ENCODE measurements at regions not wholly inside any gene's neighbourhood (a gene's known extent, or its start where the extent isn't known, plus 50 kb on each side); places are given as distances from the start of the nearest gene placed in this dataset.

DNA sequence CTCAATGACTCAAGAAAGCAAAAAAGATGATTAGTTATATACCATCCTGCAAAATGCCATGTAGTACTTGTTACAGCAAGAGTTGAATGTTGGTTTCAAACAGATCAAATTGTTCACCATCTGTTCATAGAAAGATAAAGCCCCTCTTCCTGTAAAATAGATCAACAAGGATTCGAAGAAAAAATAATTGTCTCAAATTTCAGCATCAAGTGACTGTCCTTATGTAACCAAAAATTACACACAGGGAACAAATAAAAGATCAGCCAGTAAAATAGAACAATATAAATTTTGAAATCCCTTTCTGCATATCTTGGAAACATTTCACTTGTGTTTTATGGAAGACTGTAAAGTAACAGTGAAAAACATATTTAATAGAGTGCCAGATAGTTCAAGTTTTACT, 165.1 kb upstream of the STAC start:
- Histone ChIP-seq H3K27me3 (no peaks in the 10 kb centered on the region), H3K4me1 (peaks cover 0 to 31% (median 15%) of the 10 kb centered on the region in 4 donors), H3K4me3 (no peak overlapping the region), H3K36me3 (no peaks in the 10 kb centered on the region), H3K27ac (replicated peaks in 1 of 4) (no peak overlapping the region), H3K9me3 (peaks cover 0 to 6% (median 0%) of the 10 kb centered on the region in 4 donors)
- WGBS = 43% methylated on average over 1 of the region's 1 CpG
- no peak for DNase-seq (ENCODE audit: extremely low spot score)
- intact Hi-C loops (cut with DNase I) = no loop called here
- TF ChIP-seq EP300 (IDR thresholded peaks at IDR 0.05) (no peak), POLR2AphosphoS5 (IDR thresholded peaks at IDR 0.05) (no peak), POLR2A (IDR thresholded peaks at IDR 0.05; ENCODE audit: low read depth) (no peak)
- TF ChIP-seq, protein P1, sequence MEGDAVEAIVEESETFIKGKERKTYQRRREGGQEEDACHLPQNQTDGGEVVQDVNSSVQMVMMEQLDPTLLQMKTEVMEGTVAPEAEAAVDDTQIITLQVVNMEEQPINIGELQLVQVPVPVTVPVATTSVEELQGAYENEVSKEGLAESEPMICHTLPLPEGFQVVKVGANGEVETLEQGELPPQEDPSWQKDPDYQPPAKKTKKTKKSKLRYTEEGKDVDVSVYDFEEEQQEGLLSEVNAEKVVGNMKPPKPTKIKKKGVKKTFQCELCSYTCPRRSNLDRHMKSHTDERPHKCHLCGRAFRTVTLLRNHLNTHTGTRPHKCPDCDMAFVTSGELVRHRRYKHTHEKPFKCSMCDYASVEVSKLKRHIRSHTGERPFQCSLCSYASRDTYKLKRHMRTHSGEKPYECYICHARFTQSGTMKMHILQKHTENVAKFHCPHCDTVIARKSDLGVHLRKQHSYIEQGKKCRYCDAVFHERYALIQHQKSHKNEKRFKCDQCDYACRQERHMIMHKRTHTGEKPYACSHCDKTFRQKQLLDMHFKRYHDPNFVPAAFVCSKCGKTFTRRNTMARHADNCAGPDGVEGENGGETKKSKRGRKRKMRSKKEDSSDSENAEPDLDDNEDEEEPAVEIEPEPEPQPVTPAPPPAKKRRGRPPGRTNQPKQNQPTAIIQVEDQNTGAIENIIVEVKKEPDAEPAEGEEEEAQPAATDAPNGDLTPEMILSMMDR (IDR thresholded peaks at IDR 0.05) = no peak

DNA sequence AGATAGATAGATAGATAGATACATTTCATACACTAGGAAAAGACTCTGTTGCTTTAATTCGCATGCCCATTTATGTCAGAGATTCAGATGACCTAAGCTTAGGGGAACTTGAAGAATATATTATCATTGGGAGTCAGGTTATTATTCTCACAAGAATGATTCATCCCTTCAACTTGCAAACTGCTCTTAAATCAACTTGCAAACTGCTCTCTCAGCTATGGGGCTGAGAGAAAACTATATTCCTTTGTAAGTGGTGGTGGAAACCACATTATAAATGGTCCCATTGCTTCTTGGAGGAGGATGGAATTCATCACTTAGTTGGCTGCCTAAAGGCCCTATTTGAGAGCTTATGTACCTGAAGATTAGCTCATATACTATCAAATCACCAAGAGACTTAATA, 160.9 kb upstream of the STAC start:
- no peaks in the 10 kb centered on the region for H3K36me3 ChIP-seq
- peaks cover 0 to 17% (median 13%) of the 10 kb centered on the region in 4 donors for H3K4me1 ChIP-seq
- TF ChIP-seq EP300 (IDR thresholded peaks at IDR 0.05) = no peak
- TF ChIP-seq POLR2AphosphoS5 (IDR thresholded peaks at IDR 0.05) = no peak
- TF ChIP-seq, protein P1 (IDR thresholded peaks at IDR 0.05) = no peak
- TF ChIP-seq POLR2A (IDR thresholded peaks at IDR 0.05; ENCODE audit: low read depth) = no peak
- no peak for DNase-seq (ENCODE audit: extremely low spot score)
- H3K27ac ChIP-seq (replicated peaks in 1 of 4) = no peak overlapping the region
- 88% methylated on average over 1 of the region's 1 CpG for WGBS
- no peak overlapping the region for H3K4me3 ChIP-seq
- H3K27me3 ChIP-seq = no peaks in the 10 kb centered on the region
- H3K9me3 ChIP-seq = peaks cover 0 to 12% (median 1%) of the 10 kb centered on the region in 4 donors
- intact Hi-C loops (cut with DNase I) = no loop called here

DNA sequence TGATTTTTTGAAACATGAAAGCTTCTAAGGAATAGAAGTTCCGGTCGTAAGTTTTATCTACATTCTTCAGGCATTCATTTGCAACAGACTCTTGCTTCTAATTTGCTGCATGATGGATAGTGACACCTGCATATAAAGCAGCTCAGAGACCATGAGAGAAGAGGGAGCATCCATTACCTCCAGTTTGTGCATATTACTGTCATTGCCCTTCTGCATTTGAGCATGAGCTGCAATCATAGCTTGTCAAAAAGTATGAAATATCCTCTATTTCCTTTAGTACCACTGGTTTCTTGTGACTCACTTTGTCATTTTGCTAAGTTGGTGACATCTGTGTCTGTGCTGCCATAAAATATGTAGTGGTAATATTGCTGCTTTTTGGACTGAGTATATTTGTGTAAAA, 160.1 kb upstream of the STAC start:
- intact Hi-C loops (cut with DNase I) = no loop called here
- H3K9me3 ChIP-seq = peaks cover 0 to 12% (median 1%) of the 10 kb centered on the region in 4 donors
- H3K4me3 ChIP-seq = no peak overlapping the region
- no peak for TF ChIP-seq POLR2AphosphoS5 (IDR thresholded peaks at IDR 0.05)
- TF ChIP-seq, protein P1 (IDR thresholded peaks at IDR 0.05) = no peak
- TF ChIP-seq POLR2A (IDR thresholded peaks at IDR 0.05; ENCODE audit: low read depth) = no peak
- no peak for TF ChIP-seq EP300 (IDR thresholded peaks at IDR 0.05)
- 94% methylated on average over 2 of the region's 2 CpGs for WGBS
- no peak for DNase-seq (ENCODE audit: extremely low spot score)
- no peaks in the 10 kb centered on the region for H3K36me3 ChIP-seq
- no peaks in the 10 kb centered on the region for H3K27me3 ChIP-seq
- H3K27ac ChIP-seq (replicated peaks in 1 of 4) = no peak overlapping the region
- H3K4me1 ChIP-seq = peaks cover 0 to 9% (median 5%) of the 10 kb centered on the region in 4 donors

DNA sequence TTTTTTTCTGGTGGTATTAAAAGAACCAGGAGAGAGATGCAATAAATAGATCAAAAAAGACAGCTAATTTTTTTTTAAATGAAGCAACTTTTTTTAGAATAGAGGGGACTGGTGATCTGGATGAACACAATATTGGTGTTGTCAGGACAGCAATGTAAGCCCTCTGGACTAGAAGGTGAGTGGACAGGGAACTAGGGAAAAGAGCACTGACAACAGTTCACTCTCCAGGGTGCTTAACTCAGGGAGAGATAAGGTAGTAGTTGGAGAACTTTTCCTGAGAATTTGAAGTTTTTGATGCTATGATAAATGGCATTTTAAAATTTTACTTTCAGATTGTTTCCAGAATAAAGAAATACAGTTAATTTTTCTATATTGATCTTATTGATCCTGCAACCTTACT, 158.3 kb upstream of the STAC start:
- Histone ChIP-seq H3K4me3 (no peak overlapping the region), H3K36me3 (no peaks in the 10 kb centered on the region), H3K27me3 (no peaks in the 10 kb centered on the region), H3K4me1 (no peaks in the 10 kb centered on the region), H3K9me3 (peaks cover 0 to 12% (median 1%) of the 10 kb centered on the region in 4 donors), H3K27ac (replicated peaks in 1 of 4) (no peak overlapping the region)
- intact Hi-C loops (cut with DNase I) = no loop called here
- no peak for DNase-seq (ENCODE audit: extremely low spot score)
- TF ChIP-seq POLR2A (IDR thresholded peaks at IDR 0.05; ENCODE audit: low read depth) = no peak
- no peak for TF ChIP-seq POLR2AphosphoS5 (IDR thresholded peaks at IDR 0.05)
- no peak for TF ChIP-seq EP300 (IDR thresholded peaks at IDR 0.05)
- TF ChIP-seq, protein P1 (IDR thresholded peaks at IDR 0.05) = no peak

GRCh38 chr3:36227980-36228379, 152.3 kb upstream of the STAC start:
- H3K27ac ChIP-seq (replicated peaks in 1 of 4) = no peak overlapping the region
- no peaks in the 10 kb centered on the region for H3K27me3 ChIP-seq
- no peaks in the 10 kb centered on the region for H3K36me3 ChIP-seq
- no peak overlapping the region for H3K4me3 ChIP-seq
- DNase-seq (ENCODE audit: extremely low spot score) = no peak
- WGBS = 37% methylated on average over 4 of the region's 4 CpGs
- TF ChIP-seq, protein P1 (IDR thresholded peaks at IDR 0.05) = no peak
- TF ChIP-seq POLR2A (IDR thresholded peaks at IDR 0.05; ENCODE audit: low read depth) = no peak
- no peak for TF ChIP-seq POLR2AphosphoS5 (IDR thresholded peaks at IDR 0.05)
- no peak for TF ChIP-seq EP300 (IDR thresholded peaks at IDR 0.05)
- H3K4me1 ChIP-seq = no peaks in the 10 kb centered on the region
- peaks cover 0 to 4% (median 0%) of the 10 kb centered on the region in 4 donors for H3K9me3 ChIP-seq
- intact Hi-C loops (cut with DNase I) = no loop called here

Measured in esophagus muscularis mucosa (tissue), 4 donors.